ENCODE measurements at regions not wholly inside any gene's neighbourhood (a gene's known extent, or its start where the extent isn't known, plus 50 kb on each side); places are given as distances from the start of the nearest gene placed in this dataset.

- Histone ChIP-seq H3K4me3 (ENCODE audit: low read depth, low read length, poor library complexity, severe bottlenecking) (no peak overlapping the region), H3K36me3 (ENCODE audit: insufficient read depth, low read length, poor library complexity, severe bottlenecking) (no peaks in the 10 kb centered on the region), H3K27me3 (replicated peaks; ENCODE audit: insufficient read depth, low read depth, low read length, poor library complexity) (no peaks in the 10 kb centered on the region), H3K27ac (ENCODE audit: low read depth, low read length, poor library complexity, severe bottlenecking) (no peak overlapping the region), H3K4me1 (ENCODE audit: insufficient read depth, low read length, poor library complexity, severe bottlenecking) (no peaks in the 10 kb centered on the region), H3K9me3 (ENCODE audit: low read depth, low read length, poor library complexity, severe bottlenecking) (no peaks in the 10 kb centered on the region)
- POLR2A ChIA-PET (ENCODE audit: low non-redundant PET), result no interaction called here
- CTCF ChIA-PET, result no interaction called here
- TF ChIP-seq EZH2 (IDR thresholded peaks at IDR 0.05; ENCODE audit: borderline replicate concordance, low read depth, low read length, poor library complexity, severe bottlenecking) (no peak), CTCF (conservative IDR thresholded peaks at IDR 0.05; ENCODE audit: low read depth, low read length) (no peak)
- intact Hi-C loops (cut with micrococcal nuclease; ENCODE audit: unreplicated experiment), result no loop called here
- BruUV-seq (replicated peaks), result no TSS peak
- peak; percentile 1 for DNase-seq (ENCODE audit: low spot score)
Observed at GRCh38 chr10:65234261-65234660, 1691.6 kb upstream of the LRRTM3 start.

- intact Hi-C loops (cut with micrococcal nuclease; ENCODE audit: unreplicated experiment), result no loop called here
- Histone ChIP-seq H3K9me3 (ENCODE audit: low read depth, low read length, poor library complexity, severe bottlenecking) (no peaks in the 10 kb centered on the region), H3K27ac (ENCODE audit: low read depth, low read length, poor library complexity, severe bottlenecking) (no peak overlapping the region), H3K27me3 (replicated peaks; ENCODE audit: insufficient read depth, low read depth, low read length, poor library complexity) (no peaks in the 10 kb centered on the region), H3K36me3 (ENCODE audit: insufficient read depth, low read length, poor library complexity, severe bottlenecking) (no peaks in the 10 kb centered on the region), H3K4me1 (ENCODE audit: insufficient read depth, low read length, poor library complexity, severe bottlenecking) (no peaks in the 10 kb centered on the region), H3K4me3 (ENCODE audit: low read depth, low read length, poor library complexity, severe bottlenecking) (no peak overlapping the region)
- TF ChIP-seq EZH2 (IDR thresholded peaks at IDR 0.05; ENCODE audit: borderline replicate concordance, low read depth, low read length, poor library complexity, severe bottlenecking) (no peak), CTCF (conservative IDR thresholded peaks at IDR 0.05; ENCODE audit: low read depth, low read length) (no peak)
- ChIA-PET POLR2A (ENCODE audit: low non-redundant PET) (no interaction called here), CTCF (no interaction called here)
- no peak for DNase-seq (ENCODE audit: low spot score)
- no TSS peak for BruUV-seq (replicated peaks)
Observed at GRCh38 chr10:65235266-65235665, 1690.6 kb upstream of the LRRTM3 start.

- no TSS peak for BruUV-seq (replicated peaks)
- ChIA-PET POLR2A (ENCODE audit: low non-redundant PET) (no interaction called here), CTCF (no interaction called here)
- Histone ChIP-seq H3K27me3 (replicated peaks; ENCODE audit: insufficient read depth, low read depth, low read length, poor library complexity) (no peaks in the 10 kb centered on the region), H3K4me1 (ENCODE audit: insufficient read depth, low read length, poor library complexity, severe bottlenecking) (no peaks in the 10 kb centered on the region), H3K4me3 (ENCODE audit: low read depth, low read length, poor library complexity, severe bottlenecking) (no peak overlapping the region), H3K27ac (ENCODE audit: low read depth, low read length, poor library complexity, severe bottlenecking) (no peak overlapping the region), H3K36me3 (ENCODE audit: insufficient read depth, low read length, poor library complexity, severe bottlenecking) (no peaks in the 10 kb centered on the region), H3K9me3 (ENCODE audit: low read depth, low read length, poor library complexity, severe bottlenecking) (no peaks in the 10 kb centered on the region)
- DNase-seq (ENCODE audit: low spot score), result no peak
- intact Hi-C loops (cut with micrococcal nuclease; ENCODE audit: unreplicated experiment), result no loop called here
- TF ChIP-seq EZH2 (IDR thresholded peaks at IDR 0.05; ENCODE audit: borderline replicate concordance, low read depth, low read length, poor library complexity, severe bottlenecking) (no peak), CTCF (conservative IDR thresholded peaks at IDR 0.05; ENCODE audit: low read depth, low read length) (no peak)
Observed at GRCh38 chr10:65235846-65236245, 1690.0 kb upstream of the LRRTM3 start.

Measured in A673 (cell line).